ENCODE measurements at regions not wholly inside any gene's neighbourhood (a gene's known extent, or its start where the extent isn't known, plus 50 kb on each side); places are given as distances from the start of the nearest gene placed in this dataset.

DNA sequence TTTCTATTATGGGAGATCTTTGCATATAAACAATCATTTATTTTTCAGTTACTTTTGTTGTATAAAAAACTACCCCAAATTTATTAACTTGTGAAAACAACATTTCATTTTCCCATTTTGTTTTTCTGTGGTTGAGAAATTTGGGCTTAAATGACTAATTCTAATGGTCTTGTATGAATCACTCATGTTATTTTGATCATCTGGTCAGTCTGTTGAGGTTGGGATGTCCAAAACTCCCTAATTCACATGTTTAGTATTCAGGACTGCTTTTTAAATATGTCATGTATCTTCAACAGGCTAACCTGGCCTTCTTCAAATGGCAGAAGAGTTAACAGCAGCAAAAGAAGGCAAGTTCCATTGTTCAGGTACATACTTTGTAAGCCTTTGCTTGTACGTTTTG is 788.1 kb downstream of the TRIB2 start:
- Histone ChIP-seq H3K4me1 (no peaks in the 10 kb centered on the region), H3K4me3 (no peak overlapping the region), H3K27me3 (no peaks in the 10 kb centered on the region), H3K27ac (no peak overlapping the region), H3K36me3 (no peaks in the 10 kb centered on the region), H3K9me3 (no peaks in the 10 kb centered on the region)
- DNase-seq = no peak
- TF ChIP-seq, protein P1, sequence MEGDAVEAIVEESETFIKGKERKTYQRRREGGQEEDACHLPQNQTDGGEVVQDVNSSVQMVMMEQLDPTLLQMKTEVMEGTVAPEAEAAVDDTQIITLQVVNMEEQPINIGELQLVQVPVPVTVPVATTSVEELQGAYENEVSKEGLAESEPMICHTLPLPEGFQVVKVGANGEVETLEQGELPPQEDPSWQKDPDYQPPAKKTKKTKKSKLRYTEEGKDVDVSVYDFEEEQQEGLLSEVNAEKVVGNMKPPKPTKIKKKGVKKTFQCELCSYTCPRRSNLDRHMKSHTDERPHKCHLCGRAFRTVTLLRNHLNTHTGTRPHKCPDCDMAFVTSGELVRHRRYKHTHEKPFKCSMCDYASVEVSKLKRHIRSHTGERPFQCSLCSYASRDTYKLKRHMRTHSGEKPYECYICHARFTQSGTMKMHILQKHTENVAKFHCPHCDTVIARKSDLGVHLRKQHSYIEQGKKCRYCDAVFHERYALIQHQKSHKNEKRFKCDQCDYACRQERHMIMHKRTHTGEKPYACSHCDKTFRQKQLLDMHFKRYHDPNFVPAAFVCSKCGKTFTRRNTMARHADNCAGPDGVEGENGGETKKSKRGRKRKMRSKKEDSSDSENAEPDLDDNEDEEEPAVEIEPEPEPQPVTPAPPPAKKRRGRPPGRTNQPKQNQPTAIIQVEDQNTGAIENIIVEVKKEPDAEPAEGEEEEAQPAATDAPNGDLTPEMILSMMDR (IDR thresholded peaks at IDR 0.05) = no peak
- no peak for TF ChIP-seq POLR2A (IDR thresholded peaks at IDR 0.05)

DNA sequence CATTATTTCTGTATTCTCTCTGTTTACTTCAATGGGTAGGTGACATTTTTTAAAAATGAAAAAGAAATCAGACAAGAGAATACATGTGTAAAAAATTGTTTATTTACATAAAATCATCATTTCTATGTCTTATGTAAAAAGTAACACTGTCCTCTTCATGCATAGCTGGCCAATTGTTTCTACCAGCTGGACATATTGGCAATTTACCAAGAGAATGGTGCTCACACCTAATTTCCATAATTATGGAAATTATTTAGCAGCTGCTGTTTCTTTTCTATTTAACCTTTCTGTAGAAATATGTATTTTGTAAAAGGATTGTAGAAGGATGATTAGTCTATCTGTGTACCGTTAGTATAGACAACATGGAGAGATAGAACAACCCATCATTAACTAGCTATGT is 791.9 kb downstream of the TRIB2 start:
- H3K27me3 ChIP-seq = no peaks in the 10 kb centered on the region
- no peaks in the 10 kb centered on the region for H3K36me3 ChIP-seq
- TF ChIP-seq POLR2A (IDR thresholded peaks at IDR 0.05) = no peak
- TF ChIP-seq, protein P1 (IDR thresholded peaks at IDR 0.05) = no peak
- H3K27ac ChIP-seq = no peak overlapping the region
- H3K9me3 ChIP-seq = no peaks in the 10 kb centered on the region
- DNase-seq = no peak
- H3K4me3 ChIP-seq = no peak overlapping the region
- no peaks in the 10 kb centered on the region for H3K4me1 ChIP-seq

DNA sequence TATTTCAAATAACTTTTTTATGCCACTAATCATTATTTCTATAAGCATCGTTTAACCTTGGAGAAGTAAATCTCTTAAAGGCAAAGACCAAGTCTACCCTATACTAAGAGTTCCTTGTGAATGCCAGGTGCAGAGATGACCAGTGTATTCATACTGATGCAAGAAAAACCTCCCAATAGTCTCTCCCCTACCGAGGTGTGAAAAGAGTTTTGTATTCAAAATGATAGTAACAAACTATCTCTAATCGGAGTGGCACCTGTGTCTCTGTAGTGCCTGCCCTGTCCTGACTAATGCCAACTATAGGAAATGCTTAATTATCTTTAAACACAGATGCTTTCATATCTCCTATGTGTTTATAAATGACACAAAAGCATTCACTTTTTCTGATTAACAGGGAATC is 798.5 kb downstream of the TRIB2 start:
- H3K27ac ChIP-seq = no peak overlapping the region
- no peaks in the 10 kb centered on the region for H3K27me3 ChIP-seq
- DNase-seq = no peak
- H3K4me1 ChIP-seq = no peaks in the 10 kb centered on the region
- TF ChIP-seq POLR2A (IDR thresholded peaks at IDR 0.05) = no peak
- TF ChIP-seq, protein P1 (IDR thresholded peaks at IDR 0.05) = no peak
- no peaks in the 10 kb centered on the region for H3K36me3 ChIP-seq
- H3K9me3 ChIP-seq = no peaks in the 10 kb centered on the region
- no peak overlapping the region for H3K4me3 ChIP-seq

DNA sequence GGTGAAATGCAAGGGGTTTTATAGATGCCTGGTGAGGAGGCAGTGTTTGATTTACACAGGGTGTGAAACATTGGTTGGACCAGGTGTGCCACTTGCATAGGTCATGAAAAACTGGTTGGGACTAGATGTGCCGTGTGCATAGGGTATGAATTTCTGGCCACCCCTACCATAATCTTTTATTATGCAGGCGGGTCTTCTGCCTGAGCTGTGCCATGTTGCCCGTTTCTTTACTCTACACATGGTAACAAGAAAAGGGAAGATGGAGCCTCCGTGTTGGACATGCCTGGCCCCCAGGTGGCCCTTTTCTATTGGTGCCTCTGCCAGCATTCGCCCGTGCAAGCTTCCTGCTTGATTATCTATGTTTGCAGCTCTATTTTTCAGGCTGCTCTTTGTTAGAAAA is 805.4 kb downstream of the TRIB2 start:
- no peak overlapping the region for H3K4me3 ChIP-seq
- no peak overlapping the region for H3K27ac ChIP-seq

DNA sequence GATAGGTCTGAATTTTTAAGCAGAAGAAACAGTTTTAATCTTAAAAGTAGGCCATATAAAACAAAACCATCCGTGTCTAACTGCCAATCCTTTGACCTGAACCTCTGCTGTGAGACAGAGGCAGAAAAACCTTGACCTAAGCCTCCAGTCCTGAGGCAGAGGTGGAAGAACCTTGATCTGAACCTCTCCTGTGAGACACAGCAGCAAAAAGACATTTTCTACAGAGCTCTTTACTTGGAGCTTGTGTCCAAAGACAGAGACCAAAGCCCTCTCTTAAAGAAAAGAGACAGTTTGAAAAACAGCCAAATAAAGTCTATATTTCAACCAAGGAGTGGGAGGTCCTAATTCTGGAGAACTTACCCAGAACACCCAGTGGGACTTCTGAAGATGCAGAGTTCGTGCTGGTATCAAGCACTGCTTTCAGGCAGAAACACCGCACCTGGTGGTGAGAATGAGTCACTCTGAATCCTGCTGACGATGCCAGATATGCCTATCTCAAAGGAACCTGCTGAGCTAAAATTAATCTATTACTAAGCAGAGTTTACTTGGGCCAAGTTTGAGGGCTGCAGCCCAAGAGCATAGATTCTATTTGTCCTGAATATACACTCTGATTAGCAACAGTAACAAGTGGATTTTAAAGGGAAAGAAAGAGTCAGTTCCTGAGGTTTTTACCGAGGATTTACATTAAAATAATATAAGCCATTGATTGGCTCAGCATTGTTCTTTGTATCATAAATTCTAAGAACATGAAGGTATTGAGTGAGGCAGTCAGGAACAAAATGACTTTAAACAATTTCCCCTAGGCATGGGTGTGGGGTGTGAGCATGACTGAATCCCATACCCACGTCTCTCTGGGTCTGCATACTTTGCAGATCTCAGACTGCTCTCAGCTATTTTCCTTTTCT is 806.4 kb downstream of the TRIB2 start:
- no peaks in the 10 kb centered on the region for H3K36me3 ChIP-seq

More for the DNA sequence above, 805.4 kb downstream of the TRIB2 start:
- TF ChIP-seq, protein P1 (IDR thresholded peaks at IDR 0.05) = no peak
- TF ChIP-seq POLR2A (IDR thresholded peaks at IDR 0.05) = no peak
- no peak for DNase-seq
- Histone ChIP-seq H3K4me1 (no peaks in the 10 kb centered on the region), H3K9me3 (no peaks in the 10 kb centered on the region), H3K27me3 (no peaks in the 10 kb centered on the region), H3K36me3 (no peaks in the 10 kb centered on the region)

More for the DNA sequence above, 806.4 kb downstream of the TRIB2 start:
- TF ChIP-seq POLR2A (IDR thresholded peaks at IDR 0.05) = no peak
- TF ChIP-seq, protein P1 (IDR thresholded peaks at IDR 0.05) = no peak
- no peak for DNase-seq
- Histone ChIP-seq H3K4me1 (no peaks in the 10 kb centered on the region), H3K4me3 (no peak overlapping the region), H3K27ac (no peak overlapping the region), H3K9me3 (no peaks in the 10 kb centered on the region), H3K27me3 (no peaks in the 10 kb centered on the region)

All from Peyer's patch (tissue), 4 donors.